AG04450 (cell line): ENCODE measurements at regions not wholly inside any gene's neighbourhood (a gene's known extent, or its start where the extent isn't known, plus 50 kb on each side); places are given as distances from the start of the nearest gene placed in this dataset.

ENCODE experiments used
- CTCF ChIA-PET: fragments of 300-600, 350-600 bp; formaldehyde crosslinking; extraction: SDS; loops from one replicate; lab custom pipeline; 2022; ENCODE audit warnings: antibody characterized with exemption, inconsistent platforms; lab: Charles Lee
- POLR2A ChIA-PET: fragments of 350-600 bp; formaldehyde crosslinking; extraction: SDS; loops from one replicate; lab custom pipeline; 2021; ENCODE audit warnings: antibody characterized with exemption, inconsistent platforms; lab: Yijun Ruan, JAX
- DNase-seq: peaks from one replicate; pipeline ENCODE4 v3.0.0-alpha.2; 2011; ENCODE audit warnings: low read depth, low spot score
- H3K27ac ChIP-seq: one replicate; pipeline ENCODE4 v1.5.1; 2012; ENCODE audit warnings: low read depth, low read length, control low read depth
- H3K27me3 ChIP-seq: one replicate; pipeline ENCODE4 v1.6.0; 2012; ENCODE audit warnings: low read length; ENCODE audit not compliant: control insufficient read depth, insufficient read depth
- H3K4me3 ChIP-seq: 2 replicates; pipeline ENCODE4 v1.5.1; 2011; ENCODE audit warnings: mild to moderate bottlenecking, low read depth, low read length, control low read depth
- H3K9me3 ChIP-seq: 2 replicates; pipeline ENCODE4 v1.5.1; 2012; ENCODE audit warnings: low read length; ENCODE audit not compliant: control insufficient read depth, insufficient read depth
- TF ChIP-seq, protein P1 (sequence below): IDR thresholded peaks from 2 replicates; pipeline ENCODE4 v1.5.1; 2011; ENCODE audit warnings: low read depth, low read length, control low read depth, inconsistent platforms

DNA sequence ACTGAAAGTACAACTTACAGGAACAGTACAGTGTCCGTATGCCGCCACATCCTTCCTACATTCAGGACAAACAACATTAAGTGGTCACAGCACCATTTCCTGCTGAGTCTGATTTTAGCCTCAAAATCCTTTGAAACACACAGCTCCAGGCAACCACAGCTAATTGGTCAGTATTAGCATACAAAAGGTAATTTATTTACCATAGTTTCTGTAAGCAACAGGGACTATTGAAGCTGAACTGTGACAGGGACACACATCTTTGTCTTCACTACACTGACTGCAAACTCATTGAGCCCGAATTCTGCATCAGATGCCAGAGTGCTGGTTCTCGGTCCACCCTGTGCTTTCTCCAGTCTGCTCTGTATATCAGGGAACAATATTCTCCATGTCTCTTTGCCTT, 151.8 kb downstream of the ST6GAL2 start:
- TF ChIP-seq, protein P1, sequence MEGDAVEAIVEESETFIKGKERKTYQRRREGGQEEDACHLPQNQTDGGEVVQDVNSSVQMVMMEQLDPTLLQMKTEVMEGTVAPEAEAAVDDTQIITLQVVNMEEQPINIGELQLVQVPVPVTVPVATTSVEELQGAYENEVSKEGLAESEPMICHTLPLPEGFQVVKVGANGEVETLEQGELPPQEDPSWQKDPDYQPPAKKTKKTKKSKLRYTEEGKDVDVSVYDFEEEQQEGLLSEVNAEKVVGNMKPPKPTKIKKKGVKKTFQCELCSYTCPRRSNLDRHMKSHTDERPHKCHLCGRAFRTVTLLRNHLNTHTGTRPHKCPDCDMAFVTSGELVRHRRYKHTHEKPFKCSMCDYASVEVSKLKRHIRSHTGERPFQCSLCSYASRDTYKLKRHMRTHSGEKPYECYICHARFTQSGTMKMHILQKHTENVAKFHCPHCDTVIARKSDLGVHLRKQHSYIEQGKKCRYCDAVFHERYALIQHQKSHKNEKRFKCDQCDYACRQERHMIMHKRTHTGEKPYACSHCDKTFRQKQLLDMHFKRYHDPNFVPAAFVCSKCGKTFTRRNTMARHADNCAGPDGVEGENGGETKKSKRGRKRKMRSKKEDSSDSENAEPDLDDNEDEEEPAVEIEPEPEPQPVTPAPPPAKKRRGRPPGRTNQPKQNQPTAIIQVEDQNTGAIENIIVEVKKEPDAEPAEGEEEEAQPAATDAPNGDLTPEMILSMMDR = no peak
- POLR2A ChIA-PET = no interaction called here
- CTCF ChIA-PET = no interaction called here
- Histone ChIP-seq H3K9me3 (no peaks in the 10 kb centered on the region), H3K4me3 (no peak overlapping the region), H3K27ac (no peak overlapping the region), H3K27me3 (no peaks in the 10 kb centered on the region)
- DNase-seq = no peak

DNA sequence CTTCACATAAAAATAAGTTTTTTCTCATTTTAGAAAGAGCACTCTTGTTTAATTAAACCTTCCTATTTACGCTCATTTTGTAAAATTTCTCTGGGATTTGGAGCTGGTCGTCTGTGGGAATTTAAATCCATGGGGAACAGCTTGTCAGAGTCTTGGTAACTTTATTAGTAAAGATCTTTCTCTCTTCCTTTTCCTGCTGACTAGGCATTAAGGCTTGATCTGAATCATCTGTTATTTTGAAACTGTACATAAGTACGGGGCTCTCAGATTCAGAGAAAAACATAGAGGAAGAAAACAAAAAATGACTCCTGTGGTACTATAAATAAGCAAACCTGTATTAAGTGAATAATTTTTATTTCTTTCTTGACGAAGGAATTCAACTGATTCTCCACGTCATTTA, 150.2 kb downstream of the ST6GAL2 start:
- DNase-seq = no peak
- Histone ChIP-seq H3K9me3 (no peaks in the 10 kb centered on the region), H3K27me3 (no peaks in the 10 kb centered on the region), H3K27ac (no peak overlapping the region), H3K4me3 (no peak overlapping the region)
- ChIA-PET CTCF (no interaction called here), POLR2A (no interaction called here)
- TF ChIP-seq, protein P1 = no peak

DNA sequence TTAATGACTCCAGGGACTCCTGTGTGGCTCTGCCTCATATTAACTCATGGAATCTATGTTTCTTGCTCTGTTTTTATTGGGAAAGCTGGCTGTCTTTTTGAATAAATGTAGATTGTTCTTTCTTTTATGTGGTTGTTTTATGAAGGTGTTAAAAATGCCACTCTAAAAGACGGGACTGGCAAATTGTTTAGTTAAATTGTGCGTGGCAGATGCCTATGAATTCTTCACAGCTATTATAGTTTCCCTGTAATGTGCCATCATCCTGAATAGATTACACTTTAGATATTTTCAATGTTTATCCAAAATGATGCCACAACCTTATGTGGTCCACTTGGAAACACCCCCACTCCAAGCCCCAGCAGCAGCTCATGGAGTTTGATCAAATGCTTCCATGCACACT, 149.7 kb downstream of the ST6GAL2 start:
- no peak for DNase-seq
- TF ChIP-seq, protein P1 = no peak
- no peaks in the 10 kb centered on the region for H3K9me3 ChIP-seq
- ChIA-PET CTCF (no interaction called here), POLR2A (no interaction called here)
- no peak overlapping the region for H3K27ac ChIP-seq
- no peaks in the 10 kb centered on the region for H3K27me3 ChIP-seq
- H3K4me3 ChIP-seq = no peak overlapping the region

DNA sequence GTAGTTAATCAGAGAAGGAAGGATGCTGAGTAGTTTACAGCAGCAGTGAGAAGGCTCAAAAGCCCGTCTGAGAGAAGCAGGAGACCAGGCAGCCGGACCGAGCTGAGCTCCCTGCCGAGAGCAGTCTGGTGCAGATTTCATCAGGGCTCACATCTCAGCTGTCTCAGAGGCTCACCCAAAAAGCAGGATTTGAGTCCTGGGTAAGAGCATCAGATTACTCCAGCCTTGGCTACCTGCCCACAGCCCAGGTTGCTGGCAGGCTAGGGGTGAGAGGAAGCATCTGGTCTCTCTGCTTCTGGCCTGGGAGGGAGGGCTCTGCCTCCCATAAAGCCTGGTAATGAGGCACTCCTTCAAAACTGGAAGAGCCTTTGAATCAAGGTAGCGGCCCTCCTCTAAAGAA, 140.5 kb downstream of the ST6GAL2 start:
- Histone ChIP-seq H3K27me3 (no peaks in the 10 kb centered on the region), H3K4me3 (no peak overlapping the region), H3K9me3 (no peaks in the 10 kb centered on the region), H3K27ac (no peak overlapping the region)
- TF ChIP-seq, protein P1 = no peak
- CTCF ChIA-PET = no interaction called here
- POLR2A ChIA-PET = no interaction called here
- no peak for DNase-seq

DNA sequence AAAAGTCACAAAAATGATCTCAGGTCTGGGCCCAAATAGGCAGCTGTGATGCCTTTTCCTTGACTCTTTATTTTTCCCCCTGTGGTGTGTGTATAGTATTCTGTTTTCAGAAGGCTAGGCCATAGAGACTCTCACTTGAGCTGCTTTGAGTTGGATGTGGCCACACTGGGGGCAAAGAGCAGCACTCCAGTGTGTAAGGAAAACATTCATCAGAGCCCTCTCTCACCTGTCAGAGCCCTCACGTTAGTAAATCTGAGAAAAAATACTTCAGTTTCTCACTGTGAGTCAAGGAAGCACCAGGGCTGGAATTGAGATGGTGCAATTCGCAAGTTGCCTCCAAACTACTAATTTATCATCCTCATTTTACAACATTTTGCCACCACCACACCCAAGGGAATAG, 136.1 kb downstream of the ST6GAL2 start:
- H3K27me3 ChIP-seq = no peaks in the 10 kb centered on the region
- no peak for DNase-seq
- no peaks in the 10 kb centered on the region for H3K9me3 ChIP-seq
- POLR2A ChIA-PET = no interaction called here
- no peak overlapping the region for H3K4me3 ChIP-seq
- CTCF ChIA-PET = no interaction called here
- TF ChIP-seq, protein P1 = no peak
- no peak overlapping the region for H3K27ac ChIP-seq
